ENCODE measurements at regions not wholly inside any gene's neighbourhood (a gene's known extent, or its start where the extent isn't known, plus 50 kb on each side); places are given as distances from the start of the nearest gene placed in this dataset.

GRCh38 chr6:145022199-145022796 lies 713.0 kb downstream of the EPM2A start:
- no peak overlapping the region for H3K4me3 ChIP-seq (ENCODE audit: low read depth, low read length)
- TF ChIP-seq CTCF (IDR thresholded peaks at IDR 0.05; ENCODE audit: low read depth, low read length): no peak
- no peaks in the 10 kb centered on the region for H3K36me3 ChIP-seq
- H3K27me3 ChIP-seq: no peaks in the 10 kb centered on the region
- H3K4me1 ChIP-seq: no peaks in the 10 kb centered on the region; the same call in 1 of the 2 replicates
- no peak for DNase-seq
- H3K9me3 ChIP-seq: no peaks in the 10 kb centered on the region

- Histone ChIP-seq H3K27me3 (no peaks in the 10 kb centered on the region), H3K36me3 (no peaks in the 10 kb centered on the region), H3K4me1 (no peaks in the 10 kb centered on the region; the same call in 1 of the 2 replicates), H3K4me3 (ENCODE audit: low read depth, low read length) (no peak overlapping the region), H3K9me3 (no peaks in the 10 kb centered on the region)
- TF ChIP-seq CTCF (IDR thresholded peaks at IDR 0.05; ENCODE audit: low read depth, low read length): no peak
- no peak for DNase-seq
Measured at GRCh38 chr6:145023116-145023726, 712.1 kb downstream of the EPM2A start.

GRCh38 chr6:145025488-145025887 lies 709.8 kb downstream of the EPM2A start:
- Histone ChIP-seq H3K27me3 (no peaks in the 10 kb centered on the region), H3K36me3 (no peaks in the 10 kb centered on the region), H3K9me3 (no peaks in the 10 kb centered on the region), H3K4me1 (peaks cover 12% of the 10 kb centered on the region), H3K4me3 (ENCODE audit: low read depth, low read length) (no peak overlapping the region)
- TF ChIP-seq CTCF (IDR thresholded peaks at IDR 0.05; ENCODE audit: low read depth, low read length): no peak
- no peak for DNase-seq

GRCh38 chr6:145026267-145026679 lies 709.0 kb downstream of the EPM2A start:
- no peaks in the 10 kb centered on the region for H3K36me3 ChIP-seq
- TF ChIP-seq CTCF (IDR thresholded peaks at IDR 0.05; ENCODE audit: low read depth, low read length): no peak
- peaks cover 14% of the 10 kb centered on the region for H3K4me1 ChIP-seq
- H3K27me3 ChIP-seq: no peaks in the 10 kb centered on the region
- no peak for DNase-seq
- no peaks in the 10 kb centered on the region for H3K9me3 ChIP-seq
- H3K4me3 ChIP-seq (ENCODE audit: low read depth, low read length): no peak overlapping the region

GRCh38 chr6:145028144-145028818 lies 707.0 kb downstream of the EPM2A start:
- peak; percentile 66 for TF ChIP-seq CTCF (IDR thresholded peaks at IDR 0.05; ENCODE audit: low read depth, low read length)
- Histone ChIP-seq H3K9me3 (no peaks in the 10 kb centered on the region), H3K4me3 (ENCODE audit: low read depth, low read length) (no peak overlapping the region), H3K36me3 (no peaks in the 10 kb centered on the region), H3K27me3 (no peaks in the 10 kb centered on the region), H3K4me1 (peaks cover 14% of the 10 kb centered on the region)
- peak; percentile 23 for DNase-seq

GRCh38 chr6:145031001-145031400 lies 704.3 kb downstream of the EPM2A start:
- H3K36me3 ChIP-seq: no peaks in the 10 kb centered on the region
- no peak overlapping the region for H3K4me3 ChIP-seq (ENCODE audit: low read depth, low read length)
- H3K27me3 ChIP-seq: no peaks in the 10 kb centered on the region
- peaks cover 16% of the 10 kb centered on the region for H3K4me1 ChIP-seq
- TF ChIP-seq CTCF (IDR thresholded peaks at IDR 0.05; ENCODE audit: low read depth, low read length): no peak
- H3K9me3 ChIP-seq: no peaks in the 10 kb centered on the region
- no peak for DNase-seq
